ENCODE measurements at regions not wholly inside any gene's neighbourhood (a gene's known extent, or its start where the extent isn't known, plus 50 kb on each side); places are given as distances from the start of the nearest gene placed in this dataset.
A peak's percentile ranks its signal among the peaks of the same experiment; 100 is the strongest.
"Not testable (repeated sequence)": the region's sequence is repeated elsewhere in the genome, so short reads cannot be mapped to it uniquely, and the experiment has no call there.

GRCh38 chr1:221532071-221532773 is 209.7 kb downstream of the DUSP10 start:
- DNase-seq (ENCODE audit: low read depth in 2 of 3, low spot score in 2 of 3) = no peak

- no peak for DNase-seq (ENCODE audit: low read depth in 2 of 3, low spot score in 2 of 3)
Measured at GRCh38 chr1:221541296-221541695, 200.6 kb downstream of the DUSP10 start.

- peak in 2 of 3 donors; percentile 39 to 72 for DNase-seq (ENCODE audit: low read depth in 2 of 3, low spot score in 2 of 3)
Measured at GRCh38 chr1:221543529-221544120, 198.3 kb downstream of the DUSP10 start.

- DNase-seq (ENCODE audit: low read depth in 2 of 3, low spot score in 2 of 3) = no peak
Measured at GRCh38 chr1:221548942-221549341, 192.9 kb downstream of the DUSP10 start.

GRCh38 chr1:221549815-221550214 is 192.1 kb downstream of the DUSP10 start:
- no peak for DNase-seq (ENCODE audit: low read depth in 2 of 3, low spot score in 2 of 3)

GRCh38 chr1:221552792-221553191 is 189.1 kb downstream of the DUSP10 start:
- not testable (repeated sequence) for DNase-seq (ENCODE audit: low read depth in 2 of 3, low spot score in 2 of 3)

GRCh38 chr1:221555689-221556433 is 186.0 kb downstream of the DUSP10 start:
- DNase-seq (ENCODE audit: low read depth in 2 of 3, low spot score in 2 of 3) = no peak

GRCh38 chr1:221556435-221556834 is 185.5 kb downstream of the DUSP10 start:
- no peak for DNase-seq (ENCODE audit: low read depth in 2 of 3, low spot score in 2 of 3)

- DNase-seq (ENCODE audit: low read depth in 2 of 3, low spot score in 2 of 3) = no peak
Measured at GRCh38 chr1:221557013-221557412, 184.9 kb downstream of the DUSP10 start.

GRCh38 chr1:221558396-221558795 is 183.5 kb downstream of the DUSP10 start:
- peak in 2 of 3 donors; percentile 9 to 52 for DNase-seq (ENCODE audit: low read depth in 2 of 3, low spot score in 2 of 3)

GRCh38 chr1:221559911-221560310 is 182.0 kb downstream of the DUSP10 start:
- no peak for DNase-seq (ENCODE audit: low read depth in 2 of 3, low spot score in 2 of 3)

- DNase-seq (ENCODE audit: low read depth in 2 of 3, low spot score in 2 of 3) = no peak
Measured at GRCh38 chr1:221562542-221563475, 179.1 kb downstream of the DUSP10 start.

GRCh38 chr1:221563476-221563921 is 178.4 kb downstream of the DUSP10 start:
- no peak for DNase-seq (ENCODE audit: low read depth in 2 of 3, low spot score in 2 of 3)

GRCh38 chr1:221564891-221565290 is 177.0 kb downstream of the DUSP10 start:
- DNase-seq (ENCODE audit: low read depth in 2 of 3, low spot score in 2 of 3) = no peak

- DNase-seq (ENCODE audit: low read depth in 2 of 3, low spot score in 2 of 3) = no peak
Measured at GRCh38 chr1:221565711-221566110, 176.2 kb downstream of the DUSP10 start.

GRCh38 chr1:221567859-221568507 is 173.9 kb downstream of the DUSP10 start:
- no peak for DNase-seq (ENCODE audit: low read depth in 2 of 3, low spot score in 2 of 3)

- no peak for DNase-seq (ENCODE audit: low read depth in 2 of 3, low spot score in 2 of 3)
Measured at GRCh38 chr1:221573756-221574155, 168.1 kb downstream of the DUSP10 start.

- no peak for DNase-seq (ENCODE audit: low read depth in 2 of 3, low spot score in 2 of 3)
Measured at GRCh38 chr1:221574529-221574928, 167.4 kb downstream of the DUSP10 start.

GRCh38 chr1:221575605-221576004 is 166.3 kb downstream of the DUSP10 start:
- no peak for DNase-seq (ENCODE audit: low read depth in 2 of 3, low spot score in 2 of 3)

GRCh38 chr1:221576268-221576667 is 165.6 kb downstream of the DUSP10 start:
- DNase-seq (ENCODE audit: low read depth in 2 of 3, low spot score in 2 of 3) = no peak
